GM21360 (cell line): ENCODE measurements at regions not wholly inside any gene's neighbourhood (a gene's known extent, or its start where the extent isn't known, plus 50 kb on each side); places are given as distances from the start of the nearest gene placed in this dataset.

Source experiments
- ATAC-seq: cut with Tn5 transposase; IDR thresholded peaks from one replicate; pipeline ENCODE4 v1.9.1; 2021; ENCODE audit warnings: mild to moderate bottlenecking, moderate library complexity; ENCODE audit not compliant: unreplicated experiment

GRCh38 chr6:101286146-101286545 is 107.4 kb upstream of the GRIK2 start:
- ATAC-seq, result no peak

- no peak for ATAC-seq
Measured at GRCh38 chr6:101290346-101290745, 103.2 kb upstream of the GRIK2 start.

- ATAC-seq, result no peak
Measured at GRCh38 chr6:101294051-101294638, 99.4 kb upstream of the GRIK2 start.

GRCh38 chr6:101294676-101295075 is 98.8 kb upstream of the GRIK2 start:
- no peak for ATAC-seq

GRCh38 chr6:101296169-101296960 is 97.1 kb upstream of the GRIK2 start:
- ATAC-seq, result no peak

GRCh38 chr6:101302593-101302992 is 90.9 kb upstream of the GRIK2 start:
- no peak for ATAC-seq

GRCh38 chr6:101303495-101303894 is 90.0 kb upstream of the GRIK2 start:
- no peak for ATAC-seq

- ATAC-seq, result no peak
Measured at GRCh38 chr6:101312652-101313051, 80.9 kb upstream of the GRIK2 start.

- no peak for ATAC-seq
Measured at GRCh38 chr6:101322921-101323320, 70.6 kb upstream of the GRIK2 start.

GRCh38 chr6:101326411-101326810 is 67.1 kb upstream of the GRIK2 start:
- no peak for ATAC-seq

GRCh38 chr6:101341926-101342325 is 51.6 kb upstream of the GRIK2 start:
- ATAC-seq, result no peak
